ENCODE measurements at regions not wholly inside any gene's neighbourhood (a gene's known extent, or its start where the extent isn't known, plus 50 kb on each side); places are given as distances from the start of the nearest gene placed in this dataset.

- ChIA-PET POLR2A (interaction anchor here (0.5 to 0.6 kb wide), 2 partner anchors 11 to 818 kb away, joined by 3 read pairs; no protein-coding TSS in a partner anchor), CTCF (no interaction called here)
- TF ChIP-seq CTCF (IDR thresholded peaks at IDR 0.05; ENCODE audit: insufficient read depth, low read length, missing control alignments), result no peak
- DNase-seq (ENCODE audit: low read depth, low spot score), result no peak
- no peak overlapping the region for H3K4me3 ChIP-seq (ENCODE audit: low read depth, low read length)
Measured at GRCh38 chr9:87307848-87308247, 189.8 kb upstream of the DAPK1 start.

- POLR2A ChIA-PET, result no interaction called here
- no peak for TF ChIP-seq CTCF (IDR thresholded peaks at IDR 0.05; ENCODE audit: insufficient read depth, low read length, missing control alignments)
- CTCF ChIA-PET, result interaction anchor here (1.0 to 1.2 kb wide), 3 partner anchors 15 to 354 kb away, joined by 3 to 5 read pairs (median 3); no protein-coding TSS in a partner anchor
- H3K4me3 ChIP-seq (ENCODE audit: low read depth, low read length), result no peak overlapping the region
- DNase-seq (ENCODE audit: low read depth, low spot score), result no peak
Measured at GRCh38 chr9:87309236-87309635, 188.4 kb upstream of the DAPK1 start.

- POLR2A ChIA-PET, result no interaction called here
Measured at GRCh38 chr9:87310827-87311523, 186.7 kb upstream of the DAPK1 start.

GRCh38 chr9:87319656-87320055 is 178.0 kb upstream of the DAPK1 start:
- no peak overlapping the region for H3K4me3 ChIP-seq (ENCODE audit: low read depth, low read length)
- no peak for TF ChIP-seq CTCF (IDR thresholded peaks at IDR 0.05; ENCODE audit: insufficient read depth, low read length, missing control alignments)
- ChIA-PET POLR2A (no interaction called here), CTCF (interaction anchor here (2.3 to 9.1 kb wide), 3 partner anchors 13 to 904 kb away, joined by 7 to 66 read pairs (median 62); partner anchors contain the start of gene GAS1)
- no peak for DNase-seq (ENCODE audit: low read depth, low spot score)

More at GRCh38 chr9:87310827-87311523, 186.7 kb upstream of the DAPK1 start:
- no peak for DNase-seq (ENCODE audit: low read depth, low spot score)
- TF ChIP-seq CTCF (IDR thresholded peaks at IDR 0.05; ENCODE audit: insufficient read depth, low read length, missing control alignments), result no peak
- H3K4me3 ChIP-seq (ENCODE audit: low read depth, low read length), result no peak overlapping the region
- CTCF ChIA-PET, result no interaction called here

GRCh38 chr9:87320146-87320884 is 177.4 kb upstream of the DAPK1 start:
- no peak for TF ChIP-seq CTCF (IDR thresholded peaks at IDR 0.05; ENCODE audit: insufficient read depth, low read length, missing control alignments)
- CTCF ChIA-PET, result interaction anchor here (1.0 to 9.1 kb wide), 6 partner anchors 14 to 905 kb away, joined by 3 to 66 read pairs (median 6); partner anchors contain the start of gene GAS1

More at GRCh38 chr9:87320146-87320884, 177.4 kb upstream of the DAPK1 start:
- DNase-seq (ENCODE audit: low read depth, low spot score), result no peak
- POLR2A ChIA-PET, result no interaction called here
- H3K4me3 ChIP-seq (ENCODE audit: low read depth, low read length), result no peak overlapping the region

Data from AG04449 (cell line).